Stimulated activated CD4-positive, alpha-beta T cell treated with anti-CD3 and anti-CD28 coated beads, Interleukin-12 subunit alpha, Interleukin-12 subunit beta, amount 100 ng/mL, for 24 hours (primary cell): ENCODE measurements at regions not wholly inside any gene's neighbourhood (a gene's known extent, or its start where the extent isn't known, plus 50 kb on each side); places are given as distances from the start of the nearest gene placed in this dataset.

ENCODE experiments used
- DNase-seq, 2 experiments: peaks; one replicate each; pipeline ENCODE4 v3.0.0-alpha.2; 2020; ENCODE audit warnings: low read depth in 2 of 2

GRCh38 chr11:8323161-8323935 is 59.7 kb upstream of the LMO1 start:
- DNase-seq = no peak

- no peak for DNase-seq
These were observed 58.2 kb upstream of the LMO1 start for GRCh38 chr11:8321876-8322275.

DNA sequence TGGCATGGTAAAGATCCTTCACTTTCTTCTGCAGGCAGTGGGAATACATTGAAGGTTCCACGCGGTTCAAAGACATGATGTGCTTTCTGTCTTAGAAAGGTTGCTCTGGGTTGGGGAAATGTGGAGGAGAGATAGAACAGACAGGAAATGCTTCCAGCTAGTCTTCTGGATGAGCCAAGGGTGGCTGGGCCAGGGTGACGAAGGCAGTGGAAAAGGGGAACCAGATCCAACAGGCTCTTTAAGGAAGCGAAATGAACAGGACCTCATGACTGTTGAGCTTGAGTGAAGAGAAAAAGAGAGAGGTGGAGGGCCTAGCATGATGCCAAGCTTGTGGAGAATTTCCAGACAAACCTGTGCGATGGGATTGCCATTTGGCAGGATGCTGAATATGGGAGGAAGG is 56.4 kb upstream of the LMO1 start:
- no peak for DNase-seq

GRCh38 chr11:8318536-8318935 is 54.9 kb upstream of the LMO1 start:
- DNase-seq = no peak

DNA sequence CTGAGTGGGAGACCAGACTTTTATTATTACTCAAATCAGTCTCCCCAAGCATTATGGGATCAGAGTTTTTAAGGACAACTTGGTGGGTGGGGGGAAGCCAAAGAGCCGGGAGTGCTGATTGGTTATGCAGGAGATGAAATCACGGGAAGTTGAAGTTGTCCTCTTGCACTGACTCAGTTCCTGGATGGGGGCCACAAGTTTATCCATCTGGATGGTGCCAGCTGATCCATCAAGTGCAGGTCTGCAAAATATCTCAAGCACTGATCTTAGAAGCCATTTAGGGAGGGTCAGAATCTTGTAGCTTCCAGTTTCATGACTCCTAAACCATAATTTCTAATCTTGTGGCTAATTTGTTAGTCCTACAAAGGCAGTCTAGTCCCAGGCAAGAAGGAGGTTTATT is 53.5 kb upstream of the LMO1 start:
- no peak for DNase-seq

DNA sequence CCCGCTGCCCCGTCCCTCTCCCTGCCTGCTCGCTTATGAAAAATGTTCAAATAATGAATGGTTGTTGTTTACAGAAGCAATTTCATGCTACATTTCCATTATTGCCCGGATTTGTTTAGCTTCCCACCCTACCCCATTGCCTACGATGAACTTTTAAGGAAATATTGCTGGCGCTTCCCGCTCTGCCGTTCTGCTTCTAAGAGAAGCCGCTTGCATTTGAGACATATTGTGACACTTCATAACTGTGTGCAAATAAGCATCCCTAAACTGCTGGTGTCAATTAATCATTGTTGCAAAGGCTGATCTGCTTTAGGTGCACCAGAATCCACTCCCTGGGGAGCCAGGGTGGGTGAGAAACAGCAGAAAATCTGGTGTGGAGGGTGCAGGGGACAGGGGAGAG is 52.3 kb upstream of the LMO1 start:
- no peak for DNase-seq

GRCh38 chr11:8315463-8315862 is 51.8 kb upstream of the LMO1 start:
- DNase-seq = no peak

DNA sequence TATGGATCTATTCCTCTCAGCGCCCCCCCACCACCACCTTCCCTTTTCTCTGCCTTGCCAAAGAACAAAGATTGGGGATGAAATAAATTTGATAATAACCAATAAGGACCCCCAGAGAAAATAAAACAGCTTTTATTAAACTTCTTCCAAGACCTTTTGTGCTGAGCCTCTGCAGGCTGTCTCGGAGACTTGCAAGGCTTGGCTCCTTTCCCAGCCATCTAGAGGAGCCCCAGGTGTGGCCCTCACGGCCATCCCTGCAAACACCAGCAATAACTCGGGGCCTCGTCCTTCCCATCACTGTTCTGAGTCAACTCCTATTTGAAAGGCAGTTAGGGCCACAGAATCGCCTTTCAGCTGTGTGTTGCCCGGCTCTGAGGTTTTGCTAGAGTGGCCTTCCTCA is 51.2 kb upstream of the LMO1 start:
- DNase-seq = no peak

DNA sequence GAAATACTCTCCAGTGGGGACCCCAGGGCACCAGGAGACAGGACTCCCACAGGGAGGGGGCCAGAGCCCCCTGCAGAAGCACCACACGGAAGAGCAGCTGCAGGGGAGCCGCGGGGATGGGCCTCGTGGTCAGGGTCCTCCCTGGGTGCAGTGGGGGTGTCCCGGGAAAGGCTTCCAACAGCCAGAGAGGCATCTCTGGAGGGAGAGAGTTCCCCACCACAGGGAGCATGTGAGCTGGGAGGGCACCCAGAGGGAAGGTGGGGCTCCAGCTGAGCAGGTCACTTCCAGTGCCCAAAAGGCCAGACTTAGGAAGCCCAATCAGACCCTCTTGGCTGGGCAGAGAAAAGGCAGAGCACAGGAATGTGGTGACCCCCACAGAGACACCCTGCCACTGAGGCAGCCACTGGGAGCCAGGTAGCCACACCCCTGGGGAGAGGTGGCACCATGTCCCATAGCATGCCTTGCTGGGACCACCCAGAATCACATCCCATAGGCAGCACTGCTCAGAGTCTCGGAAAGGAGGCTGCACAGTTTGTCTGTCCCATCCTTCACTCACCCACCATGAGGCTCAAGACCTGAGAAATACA is 49.9 kb upstream of the LMO1 start:
- DNase-seq = no peak
